H1 (cell line): ENCODE measurements at regions not wholly inside any gene's neighbourhood (a gene's known extent, or its start where the extent isn't known, plus 50 kb on each side); places are given as distances from the start of the nearest gene placed in this dataset.

ENCODE experiments used
- CTCF ChIA-PET: fragments of 300-600 bp; sonication (Branson Sonifier 250); formaldehyde crosslinking; loops from one replicate; lab custom pipeline; 2021; ENCODE audit not compliant: partially characterized antibody; lab: Charles Lee
- POLR2A ChIA-PET: fragments of 300-600 bp; sonication (Branson Sonifier 250); formaldehyde crosslinking; loops from one replicate; lab custom pipeline; 2021; ENCODE audit warnings: inconsistent platforms; ENCODE audit not compliant: partially characterized antibody; lab: Charles Lee
- DNase-seq, 2 experiments: peaks; one replicate each; pipeline versions ENCODE4 v3.0.0 to v3.0.0-alpha.2; 2010 to 2022; ENCODE audit warnings: low spot score in 2 of 2, low read depth in 1 of 2, mixed read lengths in 1 of 2
- FAIRE-seq: peaks from 2 replicates; lab custom pipeline; 2011; peaks lifted over from hg19 to GRCh38; lab: Jason Lieb, UNC
- H2AFZ ChIP-seq: 2 replicates; pipeline ENCODE4 v1.8.1; 2012; ENCODE audit warnings: low read length, inconsistent platforms
- H2AK5ac ChIP-seq: 2 replicates; pipeline ENCODE4 v1.6.1; 2013; ENCODE audit warnings: low read depth, low read length
- H2BK120ac ChIP-seq: replicated peaks from 2 replicates; pipeline ENCODE3; 2013; ENCODE audit warnings: low read depth, low read length, inconsistent platforms
- H2BK12ac ChIP-seq: 2 replicates; pipeline ENCODE4 v1.6.1; 2013; ENCODE audit warnings: low read depth, low read length
- H2BK15ac ChIP-seq: 2 replicates; pipeline ENCODE4 v1.6.1; 2013; ENCODE audit warnings: low read length
- H2BK20ac ChIP-seq: 2 replicates; pipeline ENCODE4 v1.6.1; 2013; ENCODE audit warnings: low read length
- H2BK5ac ChIP-seq: 2 replicates; pipeline ENCODE4 v1.6.1; 2013; ENCODE audit warnings: low read depth, low read length
- H3K14ac ChIP-seq: 2 replicates; pipeline ENCODE4 v1.6.1; 2013; ENCODE audit warnings: inconsistent platforms; ENCODE audit not compliant: insufficient read length
- H3K18ac ChIP-seq: 2 replicates; pipeline ENCODE4 v1.6.1; 2013; ENCODE audit warnings: low read length; ENCODE audit errors: extremely low read depth
- H3K23ac ChIP-seq: 2 replicates; pipeline ENCODE4 v1.6.1; 2013; ENCODE audit warnings: inconsistent platforms; ENCODE audit not compliant: insufficient read length
- H3K23me2 ChIP-seq: 2 replicates; pipeline ENCODE4 v1.6.1; 2013; ENCODE audit warnings: low read depth, low read length
- H3K27ac ChIP-seq: 2 replicates; pipeline ENCODE4 v1.6.1; 2011; ENCODE audit warnings: low read depth, low read length, inconsistent platforms
- H3K27me3 ChIP-seq, 4 experiments: replicated peaks in 1 of 4; 1 replicate in 1 of 4; 2 replicates in 3 of 4; pipeline versions ENCODE4 v1.6.1 to v1.8.1; 2011 to 2013; ENCODE audit warnings: low read length in 3 of 4, mild to moderate bottlenecking in 3 of 4, inconsistent platforms in 2 of 4, mixed read lengths in 2 of 4, moderate library complexity in 1 of 4; ENCODE audit not compliant: control insufficient read depth in 3 of 4, insufficient read depth in 3 of 4; ENCODE audit errors: extremely low read depth in 1 of 4
- H3K36me3 ChIP-seq, 4 experiments: 2 replicates each; pipeline versions ENCODE4 v1.6.1 to v1.8.1; 2011 to 2013; ENCODE audit warnings: mild to moderate bottlenecking in 4 of 4, low read length in 3 of 4, moderate library complexity in 2 of 4, control low read depth in 1 of 4, inconsistent platforms in 1 of 4; ENCODE audit not compliant: insufficient read depth in 4 of 4, control insufficient read depth in 2 of 4
- H3K4ac ChIP-seq: replicated peaks from 2 replicates; pipeline ENCODE3; 2013; ENCODE audit warnings: low read length, low read depth, mixed read lengths, inconsistent platforms; ENCODE audit not compliant: insufficient read length
- H3K4me1 ChIP-seq, 4 experiments: replicated peaks in 1 of 4; 1 replicate in 1 of 4; 2 replicates in 3 of 4; pipeline versions ENCODE4 v1.6.1 to v1.8.1; 2011 to 2013; ENCODE audit warnings: low read length in 3 of 4, inconsistent platforms in 2 of 4, mixed read lengths in 1 of 4; ENCODE audit not compliant: insufficient read depth in 4 of 4, control insufficient read depth in 3 of 4
- H3K4me2 ChIP-seq, 2 experiments: 2 replicates each; pipeline versions ENCODE4 v1.6.1 to v1.8.1; 2011 to 2013; ENCODE audit warnings: low read depth in 2 of 2, low read length in 2 of 2, control low read depth in 1 of 2, inconsistent platforms in 1 of 2, mild to moderate bottlenecking in 1 of 2; ENCODE audit not compliant: insufficient read depth in 1 of 2
- H3K4me3 ChIP-seq, 4 experiments: fragments of 200-600, 300-600 bp in 1 of 4; sonication (generic), shearing (Covaris generic), sonication (Bioruptor Twin) in 1 of 4; 2 replicates each; pipeline versions ENCODE4 v1.5.1 to v1.8.1; 2011 to 2016; ENCODE audit warnings: low read length in 4 of 4, low read depth in 3 of 4, control low read depth in 2 of 4, inconsistent platforms in 2 of 4, mild to moderate bottlenecking in 2 of 4, mixed read lengths in 1 of 4, moderate library complexity in 1 of 4; ENCODE audit not compliant: insufficient read depth in 2 of 4; ENCODE audit errors: extremely low read depth in 1 of 4
- H3K56ac ChIP-seq: replicated peaks from 2 replicates; pipeline ENCODE3; 2013; ENCODE audit warnings: low read depth, mild to moderate bottlenecking, mixed read lengths, low read length, inconsistent platforms; ENCODE audit not compliant: insufficient read length
- H3K79me1 ChIP-seq: 2 replicates; pipeline ENCODE4 v1.6.1; 2013; ENCODE audit warnings: low read depth, low read length, control low read depth
- H3K79me2 ChIP-seq, 2 experiments: 2 replicates each; pipeline versions ENCODE4 v1.6.1 to v1.8.1; 2012 to 2013; ENCODE audit warnings: low read length in 2 of 2, mild to moderate bottlenecking in 2 of 2, inconsistent platforms in 1 of 2; ENCODE audit not compliant: insufficient read depth in 2 of 2, control insufficient read depth in 1 of 2
- H3K9ac ChIP-seq, 4 experiments: replicated peaks in 1 of 4; 1 replicate in 1 of 4; 2 replicates in 3 of 4; pipeline versions ENCODE4 v1.6.1 to v1.8.1; 2011 to 2013; ENCODE audit warnings: low read depth in 3 of 4, low read length in 3 of 4, control low read depth in 2 of 4, mild to moderate bottlenecking in 2 of 4, moderate library complexity in 2 of 4, inconsistent platforms in 1 of 4; ENCODE audit errors: extremely low read depth in 1 of 4
- H3K9me3 ChIP-seq, 2 experiments: 2 replicates each; pipeline versions ENCODE4 v1.6.1 to v1.8.1; 2012 to 2013; ENCODE audit warnings: mild to moderate bottlenecking in 2 of 2, moderate library complexity in 2 of 2, control low read depth in 1 of 2, inconsistent platforms in 1 of 2, low read depth in 1 of 2, low read length in 1 of 2, mixed read lengths in 1 of 2; ENCODE audit not compliant: insufficient read depth in 2 of 2
- H4K20me1 ChIP-seq, 2 experiments: replicated peaks in 1 of 2; 2 replicates each; pipeline versions ENCODE3 to v1.8.1; 2011 to 2013; ENCODE audit warnings: inconsistent platforms in 2 of 2, low read length in 2 of 2, mild to moderate bottlenecking in 1 of 2; ENCODE audit not compliant: insufficient read depth in 2 of 2, control insufficient read depth in 1 of 2
- H4K5ac ChIP-seq: 2 replicates; pipeline ENCODE4 v1.6.1; 2013; ENCODE audit warnings: low read length, low read depth, mixed read lengths, inconsistent platforms; ENCODE audit not compliant: insufficient read length
- H4K8ac ChIP-seq: 2 replicates; pipeline ENCODE4 v1.8.0; 2013; ENCODE audit warnings: mild to moderate bottlenecking, moderate library complexity, low read length, inconsistent platforms; ENCODE audit not compliant: insufficient read depth; ENCODE audit errors: extremely low read depth
- H4K91ac ChIP-seq: replicated peaks from 2 replicates; pipeline ENCODE3; 2013; ENCODE audit warnings: low read length, mixed read lengths, inconsistent platforms; ENCODE audit not compliant: insufficient read length
- BACH1 ChIP-seq: IDR thresholded peaks from 2 replicates; pipeline ENCODE4 v1.6.1; 2012; ENCODE audit warnings: low read length, improper control_type of control experiment
- BRCA1 ChIP-seq: IDR thresholded peaks from 2 replicates; pipeline ENCODE4 v1.6.1; 2012; ENCODE audit warnings: low read depth, low read length, improper control_type of control experiment
- GABPA ChIP-seq: IDR thresholded peaks from 2 replicates; pipeline ENCODE4 v1.6.1; 2011; ENCODE audit warnings: mild to moderate bottlenecking, low read length, moderate library complexity, borderline replicate concordance; ENCODE audit not compliant: insufficient read depth
- JUN ChIP-seq: IDR thresholded peaks from 2 replicates; pipeline ENCODE4 v1.6.1; 2011; ENCODE audit warnings: low read depth, mild to moderate bottlenecking, improper control_type of control experiment, low read length
- WGBS, 2 experiments: shearing (Covaris generic) in 1 of 2; methylation state at CpG; one replicate each; pipeline versions ENCODE4 v1.1.6 to v1.1.7; 2013 to 2015; ENCODE audit warnings: low lambda C conversion rate in 2 of 2, mixed read lengths in 2 of 2, inconsistent platforms in 1 of 2, low coverage in 1 of 2, missing lambda C conversion rate in 1 of 2; ENCODE audit not compliant: insufficient replicate concordance in 2 of 2, insufficient coverage in 1 of 2, insufficient read length in 1 of 2; ENCODE audit errors: extremely low coverage in 1 of 2, missing lambda C conversion rate in 1 of 2; 5-methylcytosine and 5-hydroxymethylcytosine counted together

DNA sequence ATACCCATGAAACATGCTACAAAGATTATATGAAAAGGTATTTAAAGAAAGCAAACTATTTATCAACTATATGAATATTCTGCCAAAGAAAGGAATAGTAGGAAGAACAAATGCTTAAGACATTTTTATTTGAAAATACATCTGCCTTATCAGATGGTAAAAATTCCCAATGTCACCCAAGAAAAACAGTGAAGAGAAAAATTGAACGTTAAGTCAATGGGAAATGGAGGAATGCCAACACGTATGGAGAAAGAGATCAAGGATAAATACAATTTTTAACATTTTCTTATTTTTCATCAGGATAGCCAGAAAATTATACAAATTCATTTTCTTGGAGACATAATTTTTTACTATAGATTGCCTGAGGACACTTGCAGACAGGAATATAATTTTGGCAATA is 394.2 kb downstream of the ZEB2 start:
- CTCF ChIA-PET = interaction anchor here (0.6 kb wide), 1 partner anchor 12 kb away, joined by 3 read pairs; no protein-coding TSS in a partner anchor
- no peaks in the 10 kb centered on the region for H3K4me1 ChIP-seq
- H3K27me3 ChIP-seq = no peaks in the 10 kb centered on the region
- no peak overlapping the region for H4K91ac ChIP-seq
- WGBS, 2 experiments = 89% methylated on average over 2 of the region's 2 CpGs; no CpG with 5 or more reads in 1 of the 2 experiments
- no peaks in the 10 kb centered on the region for H3K23me2 ChIP-seq
- no peak overlapping the region for H2BK12ac ChIP-seq
- POLR2A ChIA-PET = no interaction called here
- H2BK20ac ChIP-seq = no peak overlapping the region
- H3K23ac ChIP-seq = no peak overlapping the region
- no peak overlapping the region for H2AK5ac ChIP-seq
- H3K79me2 ChIP-seq = no peaks in the 10 kb centered on the region
- H3K4me3 ChIP-seq = no peak overlapping the region
- no peak overlapping the region for H4K8ac ChIP-seq
- H3K36me3 ChIP-seq = no peaks in the 10 kb centered on the region
- no peaks in the 10 kb centered on the region for H3K9me3 ChIP-seq
- TF ChIP-seq BRCA1 (no peak), GABPA (no peak), JUN (no peak), BACH1 (no peak)
- no peak for DNase-seq
- no peak for FAIRE-seq
- H3K9ac ChIP-seq = no peak overlapping the region
- H3K79me1 ChIP-seq = no peaks in the 10 kb centered on the region
- H3K18ac ChIP-seq = no peak overlapping the region
- no peak overlapping the region for H3K27ac ChIP-seq
- H3K14ac ChIP-seq = no peak overlapping the region
- H3K56ac ChIP-seq = no peak overlapping the region
- no peaks in the 10 kb centered on the region for H4K20me1 ChIP-seq
- no peak overlapping the region for H3K4ac ChIP-seq
- no peak overlapping the region for H2BK15ac ChIP-seq
- H2BK5ac ChIP-seq = no peak overlapping the region
- no peak overlapping the region for H3K4me2 ChIP-seq
- no peak overlapping the region for H4K5ac ChIP-seq
- no peak overlapping the region for H2AFZ ChIP-seq
- H2BK120ac ChIP-seq = no peak overlapping the region
